ENCODE measurements at regions not wholly inside any gene's neighbourhood (a gene's known extent, or its start where the extent isn't known, plus 50 kb on each side); places are given as distances from the start of the nearest gene placed in this dataset.

DNA sequence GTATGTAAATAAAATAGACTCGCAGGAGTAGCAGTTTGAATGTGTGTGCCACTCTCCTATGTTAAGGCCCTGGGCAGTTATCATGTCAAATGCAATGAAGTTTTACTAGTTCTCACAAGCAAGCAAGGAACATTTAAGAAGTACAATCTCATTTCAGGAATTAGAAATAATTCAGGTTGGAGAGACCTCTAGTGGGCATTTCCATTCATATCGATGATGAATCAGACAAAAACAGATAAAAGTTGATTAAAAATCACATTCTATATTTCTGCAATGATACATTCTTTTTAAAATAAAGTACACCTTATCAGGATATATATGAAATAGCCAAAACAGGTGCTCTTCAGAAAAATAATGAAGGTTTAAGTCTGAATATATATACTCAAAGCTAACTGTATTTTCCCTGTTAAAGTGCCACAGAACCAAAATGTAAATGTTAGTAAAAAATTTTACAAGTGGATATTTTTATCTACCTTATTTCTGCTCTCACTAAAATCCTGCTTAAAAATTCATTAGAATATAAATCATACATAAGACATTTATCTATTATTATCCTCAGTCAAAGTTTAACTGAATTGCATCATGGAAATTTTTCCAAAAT, 492.4 kb upstream of the FRG2C start:
- TF ChIP-seq EZH2 (IDR thresholded peaks at IDR 0.05; ENCODE audit: low read length), result no peak
- TF ChIP-seq, protein P1, sequence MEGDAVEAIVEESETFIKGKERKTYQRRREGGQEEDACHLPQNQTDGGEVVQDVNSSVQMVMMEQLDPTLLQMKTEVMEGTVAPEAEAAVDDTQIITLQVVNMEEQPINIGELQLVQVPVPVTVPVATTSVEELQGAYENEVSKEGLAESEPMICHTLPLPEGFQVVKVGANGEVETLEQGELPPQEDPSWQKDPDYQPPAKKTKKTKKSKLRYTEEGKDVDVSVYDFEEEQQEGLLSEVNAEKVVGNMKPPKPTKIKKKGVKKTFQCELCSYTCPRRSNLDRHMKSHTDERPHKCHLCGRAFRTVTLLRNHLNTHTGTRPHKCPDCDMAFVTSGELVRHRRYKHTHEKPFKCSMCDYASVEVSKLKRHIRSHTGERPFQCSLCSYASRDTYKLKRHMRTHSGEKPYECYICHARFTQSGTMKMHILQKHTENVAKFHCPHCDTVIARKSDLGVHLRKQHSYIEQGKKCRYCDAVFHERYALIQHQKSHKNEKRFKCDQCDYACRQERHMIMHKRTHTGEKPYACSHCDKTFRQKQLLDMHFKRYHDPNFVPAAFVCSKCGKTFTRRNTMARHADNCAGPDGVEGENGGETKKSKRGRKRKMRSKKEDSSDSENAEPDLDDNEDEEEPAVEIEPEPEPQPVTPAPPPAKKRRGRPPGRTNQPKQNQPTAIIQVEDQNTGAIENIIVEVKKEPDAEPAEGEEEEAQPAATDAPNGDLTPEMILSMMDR (optimal IDR thresholded peaks at IDR 0.05 in 1 of 3, IDR thresholded peaks at IDR 0.05 in 1 of 3, conservative IDR thresholded peaks at IDR 0.05 in 1 of 3; ENCODE audit: extremely low read depth in 1 of 3, insufficient read depth in 2 of 3, low read length in 3 of 3), result peak in 1 of 3 experiments; percentile 21

Data from keratinocyte (primary cell).